Stimulated activated naive CD4-positive, alpha-beta T cell treated with Interleukin-2 at 50 U/mL for 16 hours (primary cell): ENCODE measurements at regions not wholly inside any gene's neighbourhood (a gene's known extent, or its start where the extent isn't known, plus 50 kb on each side); places are given as distances from the start of the nearest gene placed in this dataset.

Experiments
- DNase-seq: peaks from one replicate; lab custom pipeline; 2025; lab: John Stamatoyannopoulos, UW

DNA sequence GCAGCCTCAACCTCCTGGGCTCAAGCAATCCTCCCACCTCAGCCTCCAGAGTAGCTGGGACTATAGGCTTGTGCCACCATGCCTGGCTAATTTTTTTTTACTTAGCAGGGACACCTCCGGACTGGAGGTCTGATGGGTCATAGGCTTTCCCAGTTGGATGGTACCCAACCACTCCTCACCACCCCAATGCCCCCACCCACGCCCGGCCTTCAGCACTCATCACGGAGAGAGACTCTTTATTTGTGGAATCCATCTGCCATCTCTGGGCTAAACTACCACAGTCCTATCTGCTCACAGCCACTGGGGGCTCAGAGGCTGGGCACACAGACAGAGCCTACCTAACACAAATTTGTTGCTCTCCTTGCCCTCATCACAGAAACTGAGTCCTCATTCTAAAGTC, 58.3 kb upstream of the STXBP1 start:
- no peak for DNase-seq

DNA sequence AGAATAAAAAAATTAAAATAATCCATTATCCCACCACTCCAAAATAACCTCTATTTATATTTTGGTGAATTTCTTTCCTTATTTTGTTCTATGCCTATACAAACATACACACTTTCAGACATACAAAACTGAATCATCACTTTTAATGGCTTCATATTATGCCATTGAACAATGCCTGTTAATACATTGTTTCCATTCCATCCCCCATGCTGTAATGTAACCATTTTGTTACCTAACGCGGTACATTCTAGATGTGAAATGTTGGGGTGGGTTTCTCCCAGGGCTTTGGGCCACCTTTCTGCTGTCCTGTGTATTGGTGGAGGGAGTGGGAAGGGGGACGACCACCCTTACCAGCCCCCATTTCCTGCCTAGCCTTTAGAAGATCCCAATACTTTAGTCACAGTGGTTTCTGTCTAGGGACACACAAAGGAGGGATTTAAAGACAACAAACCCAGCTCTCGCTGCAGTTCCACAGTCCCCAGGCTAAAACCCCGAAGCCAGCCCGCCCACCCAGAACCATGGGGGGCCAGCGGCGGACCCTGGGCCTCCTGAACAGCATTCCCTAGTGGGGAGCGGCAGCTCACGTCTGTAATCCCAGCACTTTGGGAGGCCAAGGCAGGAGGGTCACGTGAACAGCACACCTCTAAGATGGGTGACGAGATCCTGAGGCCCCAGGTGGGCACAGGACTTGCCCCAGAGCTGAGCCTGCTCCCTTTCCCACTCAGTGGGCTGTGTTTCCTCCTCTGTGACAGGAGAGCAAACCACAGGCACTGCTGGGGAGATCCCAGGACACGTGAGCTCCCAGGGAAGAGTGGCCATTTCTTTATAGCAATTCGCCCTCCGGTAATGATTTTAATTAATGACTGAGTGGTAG, 56.9 kb upstream of the STXBP1 start:
- DNase-seq = no peak

DNA sequence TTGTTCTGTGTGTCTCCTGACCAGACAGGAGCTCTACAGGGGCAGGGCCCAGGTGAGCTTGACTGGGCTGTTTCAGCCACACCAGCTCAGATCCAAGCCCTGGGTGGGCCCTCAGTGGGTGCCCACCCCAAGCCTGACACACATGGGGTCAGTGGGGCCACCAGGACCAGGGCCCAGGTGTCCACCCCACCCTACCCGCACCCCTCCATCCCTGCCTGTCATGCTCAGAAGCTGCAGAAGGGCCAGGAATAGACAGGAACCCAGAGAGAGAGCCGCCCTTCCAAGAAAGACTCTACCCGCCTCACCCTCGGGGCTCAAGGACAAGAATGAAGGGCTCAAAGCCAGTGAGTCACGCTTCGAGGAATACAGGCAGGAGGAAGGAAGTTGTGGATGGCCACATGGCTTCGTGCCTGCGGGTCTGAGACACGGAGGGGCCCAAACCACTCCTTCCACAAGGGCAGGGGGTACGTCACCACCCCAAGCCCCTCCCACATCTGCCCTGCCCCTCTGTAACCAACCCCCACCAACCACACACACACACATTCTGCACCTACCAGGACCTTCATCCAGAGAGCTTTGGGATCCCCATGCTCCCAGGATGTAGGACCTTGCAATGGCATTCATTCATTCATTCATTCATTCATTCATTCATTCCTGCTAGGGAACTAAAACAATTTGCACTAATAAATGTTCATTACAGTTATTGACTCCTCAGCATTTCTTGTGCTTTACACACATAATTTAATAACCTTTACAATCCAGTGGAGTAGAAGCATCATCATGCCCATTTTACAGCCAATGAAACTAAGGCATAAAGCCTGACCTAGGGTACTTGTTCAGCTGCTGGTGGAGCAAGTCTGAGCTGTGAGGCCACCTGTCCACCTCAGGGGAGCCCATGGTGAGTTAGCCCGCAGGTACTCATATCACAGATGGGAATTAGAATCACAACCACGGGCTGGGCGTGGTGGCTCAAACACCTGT, 55.9 kb upstream of the STXBP1 start:
- peak; percentile 64 for DNase-seq

DNA sequence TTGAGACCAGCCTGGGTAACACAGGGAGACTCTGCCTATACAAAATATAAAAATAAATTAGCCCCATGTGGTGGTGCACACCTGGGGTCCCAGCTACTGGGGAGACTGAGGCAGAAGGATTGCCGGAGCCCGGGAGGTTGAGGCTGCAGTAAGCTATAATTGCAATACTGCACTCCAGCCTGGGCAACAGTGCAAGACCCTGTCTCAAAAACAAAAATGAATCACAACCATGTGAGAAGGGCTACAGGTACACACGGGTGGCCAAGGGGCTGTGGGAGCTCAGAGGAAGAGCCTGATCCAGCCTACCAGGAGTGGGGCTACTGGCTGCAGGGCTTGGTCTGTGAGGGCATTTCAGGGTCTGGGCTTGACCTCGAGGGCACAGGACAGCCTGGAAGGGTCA, 55.2 kb upstream of the STXBP1 start:
- DNase-seq = no peak

DNA sequence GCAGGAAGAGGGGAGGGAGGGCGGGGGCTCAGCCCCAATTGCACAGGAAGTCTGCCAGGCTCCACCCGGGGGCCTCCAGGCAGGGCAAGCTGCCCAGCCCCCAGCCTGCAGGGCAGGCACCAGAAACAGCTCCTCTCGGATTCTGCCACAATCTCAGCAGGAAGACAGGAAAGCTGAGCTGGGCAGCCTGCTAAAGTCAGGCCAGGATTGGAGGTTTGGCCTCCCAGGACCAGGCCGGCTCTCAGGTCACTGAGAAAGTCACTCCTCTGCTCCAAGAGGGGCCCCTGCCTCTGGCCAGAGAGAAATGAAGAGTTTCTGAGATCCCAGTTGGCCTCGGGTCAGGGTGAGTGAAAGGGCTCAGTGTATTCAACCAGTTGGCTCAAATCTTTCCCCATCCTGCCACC, 54.6 kb upstream of the STXBP1 start:
- no peak for DNase-seq

DNA sequence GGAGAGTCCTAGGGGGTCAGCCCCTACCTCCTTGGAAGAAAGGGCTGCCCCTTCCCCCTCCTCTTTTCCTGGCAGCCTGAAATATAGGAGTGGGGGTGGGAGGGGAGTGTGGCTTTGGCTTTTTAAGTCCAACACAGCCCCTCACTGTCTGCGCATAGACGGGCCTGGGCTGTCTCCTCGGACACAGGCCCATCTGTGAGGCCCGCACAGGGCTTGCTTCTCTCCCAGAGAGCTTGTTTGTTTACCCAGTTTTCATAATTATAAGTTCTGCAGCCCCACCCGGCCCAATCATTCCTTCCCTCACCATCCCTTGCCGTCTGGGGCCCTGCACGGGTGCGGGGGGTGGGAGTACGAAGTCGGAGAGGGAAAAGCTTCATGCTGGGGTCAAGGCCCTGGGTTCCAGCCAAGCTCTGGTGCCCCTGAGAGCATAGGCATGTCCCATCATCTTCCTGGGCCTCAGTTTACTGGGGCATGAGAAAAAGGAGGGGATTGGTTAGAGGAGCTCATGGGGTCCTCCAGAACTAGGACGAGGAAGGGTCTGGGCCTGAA, 54.0 kb upstream of the STXBP1 start:
- DNase-seq = no peak

DNA sequence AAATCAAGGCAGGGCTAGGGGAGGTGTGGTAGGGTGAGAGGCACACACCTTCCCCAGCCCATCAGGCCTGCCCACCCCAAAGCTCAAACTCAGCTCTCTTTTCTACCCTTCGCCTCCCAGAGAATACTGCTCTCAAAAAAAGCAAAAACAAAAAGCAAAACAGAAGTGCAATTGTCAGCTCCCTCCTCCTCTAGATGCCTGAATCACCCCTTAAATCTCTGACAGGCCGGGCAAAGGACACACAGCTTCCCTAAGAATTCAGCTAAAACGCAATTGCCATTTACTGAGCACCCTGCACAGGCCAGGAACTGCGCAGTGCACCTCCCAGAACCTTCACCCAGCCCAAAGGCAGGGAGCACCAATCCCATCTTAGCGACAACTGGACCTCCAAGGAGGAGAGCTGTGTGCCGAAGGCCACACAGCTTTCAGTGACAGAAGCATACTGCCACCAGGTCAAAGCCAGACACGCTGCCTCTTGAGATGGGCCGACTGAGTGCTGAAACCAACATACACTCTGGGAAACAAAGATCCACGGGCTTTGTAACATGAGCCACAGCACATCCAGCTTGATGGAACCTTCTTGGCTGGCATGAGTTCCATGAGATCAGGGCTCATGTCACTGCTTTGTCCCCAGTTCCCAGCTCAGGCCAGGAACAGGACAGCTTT, 53.4 kb upstream of the STXBP1 start:
- DNase-seq = no peak

DNA sequence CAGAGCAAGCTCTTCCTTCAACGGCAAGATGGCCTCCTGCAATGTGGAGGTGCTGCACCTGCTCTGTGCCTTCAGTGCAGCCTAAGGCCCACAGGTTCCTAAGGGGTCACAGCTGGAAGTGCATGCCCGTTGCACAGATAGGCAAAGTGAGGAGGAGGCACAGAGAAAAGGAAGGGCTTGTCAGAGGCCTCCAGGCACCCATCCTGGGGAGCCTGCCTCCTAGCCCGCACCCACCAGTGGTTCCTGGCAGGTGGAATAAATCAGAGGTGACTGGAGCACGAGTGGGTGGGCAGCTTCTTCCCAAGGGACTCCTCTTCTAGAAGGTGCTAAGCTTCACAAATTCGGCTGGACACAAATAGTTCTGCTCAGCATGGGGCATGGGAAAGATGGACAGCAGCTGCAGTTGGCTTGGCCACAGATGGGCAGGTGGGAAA, 52.8 kb upstream of the STXBP1 start:
- DNase-seq = no peak

DNA sequence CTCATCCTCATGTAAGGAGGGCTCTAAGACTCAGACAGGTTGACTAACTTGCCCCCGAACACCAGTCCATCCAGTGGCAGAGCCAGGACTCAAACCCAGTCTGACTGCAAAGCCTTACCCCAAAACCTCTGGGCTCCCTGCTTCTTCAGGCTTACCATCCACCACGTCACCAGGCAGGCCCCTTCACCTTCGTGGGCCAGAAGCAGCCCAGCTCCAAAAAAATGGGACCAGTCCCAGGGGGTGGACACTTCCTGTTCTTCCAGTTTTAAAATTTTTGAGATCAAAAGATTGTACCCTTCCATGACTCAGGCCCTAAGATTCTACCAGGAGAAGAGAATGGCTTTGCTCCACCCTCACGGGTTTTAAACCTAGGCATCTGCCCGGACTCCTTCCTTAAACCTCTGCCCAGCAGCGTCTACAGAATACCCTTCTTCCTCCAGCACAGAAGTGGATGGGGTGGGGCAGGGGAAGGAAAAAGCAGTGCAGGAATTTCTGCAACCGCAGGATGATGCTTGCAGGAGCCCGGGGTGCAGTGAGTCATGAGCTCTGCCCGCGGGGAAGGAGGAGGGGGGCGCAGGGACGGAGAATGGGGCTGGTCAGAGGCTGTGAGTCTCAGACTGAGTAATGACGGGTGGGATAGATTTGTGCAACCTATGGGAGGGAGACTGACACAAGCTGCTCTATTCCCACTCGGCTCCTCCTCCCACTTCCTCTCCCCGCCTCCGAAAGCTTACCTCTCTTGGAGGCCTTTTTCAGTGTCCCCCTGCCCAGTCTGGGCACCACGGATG, 50.4 kb upstream of the STXBP1 start:
- no peak for DNase-seq
